Heart left ventricle (tissue), 16 donors: ENCODE measurements at regions not wholly inside any gene's neighbourhood (a gene's known extent, or its start where the extent isn't known, plus 50 kb on each side); places are given as distances from the start of the nearest gene placed in this dataset.

Source experiments
- ATAC-seq, 4 donors: fragments of 200-7000 bp; cut with Tn5 transposase; one replicate each; pipeline ENCODE4 v1.9.1; 2020 to 2022; ENCODE audit warnings: moderate library complexity in 4 of 4, mild to moderate bottlenecking in 3 of 4, moderate number of reproducible peaks in 1 of 4
- DNase-seq, 5 donors: peaks; one replicate each; pipeline ENCODE4 v3.0.0-alpha.2; 2020
- H3K27ac ChIP-seq, 12 donors: fragments of 200-600 bp; sonication (generic) in 4 of 12; one replicate each; pipeline versions ENCODE4 v1.5.0 to v1.8.0; 2016 to 2022; ENCODE audit warnings: mild to moderate bottlenecking in 2 of 12
- H3K27me3 ChIP-seq, 9 donors: fragments of 200-600 bp; sonication (generic) in 2 of 9; one replicate each; pipeline versions ENCODE4 v1.5.1 to v1.8.0; 2016 to 2022; ENCODE audit warnings: mild to moderate bottlenecking in 3 of 9
- H3K36me3 ChIP-seq, 9 donors: fragments of 200-600 bp; sonication (generic) in 2 of 9; one replicate each; pipeline versions ENCODE4 v1.5.0 to v1.8.0; 2018 to 2022; ENCODE audit warnings: mild to moderate bottlenecking in 2 of 9
- H3K4me1 ChIP-seq, 12 donors: fragments of 200-600 bp; sonication (generic) in 4 of 12; one replicate each; pipeline versions ENCODE4 v1.5.0 to v1.8.0; 2016 to 2022; ENCODE audit warnings: mild to moderate bottlenecking in 3 of 12
- H3K4me3 ChIP-seq, 12 donors: fragments of 200-600 bp; sonication (generic) in 4 of 12; one replicate each; pipeline versions ENCODE4 v1.5.0 to v1.8.0; 2017 to 2022; ENCODE audit warnings: mild to moderate bottlenecking in 9 of 12, moderate library complexity in 4 of 12
- H3K9me3 ChIP-seq, 12 donors: fragments of 200-600 bp; sonication (generic) in 4 of 12; one replicate each; pipeline versions ENCODE4 v1.5.0 to v1.8.0; 2016 to 2022; ENCODE audit warnings: mild to moderate bottlenecking in 1 of 12
- CTCF ChIP-seq, 12 donors: fragments of 200-600 bp; sonication (generic) in 4 of 12; IDR thresholded peaks; one replicate each; pipeline versions ENCODE4 v1.5.0 to v1.8.0; 2018 to 2022; ENCODE audit warnings: antibody characterized with exemption in 12 of 12, mild to moderate bottlenecking in 5 of 12
- POLR2A ChIP-seq, 2 donors: fragments of 450-650 bp; IDR thresholded peaks; one replicate each; pipeline ENCODE4 v1.6.1; 2017; ENCODE audit warnings: antibody characterized with exemption in 2 of 2, mild to moderate bottlenecking in 2 of 2, moderate library complexity in 2 of 2
- WGBS, 4 donors: extraction: QIAGEN DNeasy Blood & Tissue Kit in 2 of 4; methylation state at CpG; one replicate each; pipeline versions ENCODE4 v1.1.5 to v1.1.7; 2013 to 2018; 5-methylcytosine and 5-hydroxymethylcytosine counted together
- intact Hi-C, 10 donors: fragments of 100-400 bp; cut with DNase I; formaldehyde crosslinking; loops; one replicate each; pipeline versions ENCODE4 v1.11.1 to v1.14.2; 2022
- donor health status: ischemic (EF 13 %, LVEDD 7.1; RV severe dilation, severe dysfunction).
- donor health status: healthy with polysubstance abuse.
- donor health status: DM: no; HTN: yes; CAD: no.
- donor health status: DM: no; HTN: no; CAD: no.
- donor health status: ischemic (EF 25% LVEDD 6.9; RV normal size, moderate dysfunction).
- donor health status: ischemic (EF 25% LVEDD 5.7; RV mildly dilated, moderate dysfunction).
- donor health status: healthy.
- donor health status: DM: yes; HTN: yes; CAD: no.
- donor health status: ischemic (EF 35%, LVEDD 5.7; RV mildly dilated, moderate dysfunction).
- donor health status: nonischemic (EF 11% LVEDD 7.7; RV severe dilation, severe dysfunction).
- donor health status: DM: yes; HTN: yes; CAD: no.
- donor health status: PGD.
- donor health status: ischemic (EF 29% LVEDD 5.4; RV normal size, mild dysfunction).
- donor health status: nonischemic (EF 23%, LVEDD 6.1; RV moderate dilation, normal function).

DNA sequence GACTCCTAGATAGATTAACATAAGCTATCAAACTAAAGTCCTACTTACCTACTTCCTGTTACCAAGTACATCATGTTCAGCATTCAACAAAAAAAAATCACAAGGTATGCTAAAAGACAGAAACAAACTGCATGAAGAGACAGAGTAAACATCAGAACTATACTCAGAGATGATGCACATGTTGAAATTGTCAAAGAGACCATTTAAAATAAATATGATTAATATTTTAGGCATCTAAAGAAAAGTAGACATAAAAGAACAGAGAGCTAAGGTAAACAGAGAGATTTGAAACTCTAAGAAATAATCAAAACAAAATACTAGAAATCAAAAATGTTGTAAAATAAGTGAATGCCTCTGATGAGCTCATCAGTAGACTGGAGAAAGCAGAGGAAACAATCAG is 224.8 kb upstream of the STAC start:
- H3K9me3 ChIP-seq: no peaks in the 10 kb centered on the region
- no peaks in the 10 kb centered on the region for H3K27me3 ChIP-seq
- H3K4me1 ChIP-seq: no peaks in the 10 kb centered on the region
- no peaks in the 10 kb centered on the region for H3K36me3 ChIP-seq
- DNase-seq: no peak
- no peak overlapping the region for H3K4me3 ChIP-seq
- ATAC-seq: no peak
- intact Hi-C loops: no loop called here
- TF ChIP-seq CTCF (IDR thresholded peaks at IDR 0.05) (no peak), POLR2A (IDR thresholded peaks at IDR 0.05) (no peak)
- no peak overlapping the region for H3K27ac ChIP-seq

- ATAC-seq: no peak
- no peak overlapping the region for H3K4me3 ChIP-seq
- DNase-seq: no peak
- 66 to 75% (median 68%) methylated on average over 3 of the region's 3 CpGs for WGBS, 4 donors
- no peaks in the 10 kb centered on the region for H3K36me3 ChIP-seq
- H3K27ac ChIP-seq: no peak overlapping the region
- H3K9me3 ChIP-seq: no peaks in the 10 kb centered on the region
- peaks cover 0 to 3% (median 0%) of the 10 kb centered on the region in 12 donors for H3K4me1 ChIP-seq
- intact Hi-C loops: no loop called here
- TF ChIP-seq CTCF (IDR thresholded peaks at IDR 0.05): no peak
- no peak for TF ChIP-seq POLR2A (IDR thresholded peaks at IDR 0.05)
- no peaks in the 10 kb centered on the region for H3K27me3 ChIP-seq
These were observed 215.9 kb upstream of the STAC start for GRCh38 chr3:36164400-36164799.

DNA sequence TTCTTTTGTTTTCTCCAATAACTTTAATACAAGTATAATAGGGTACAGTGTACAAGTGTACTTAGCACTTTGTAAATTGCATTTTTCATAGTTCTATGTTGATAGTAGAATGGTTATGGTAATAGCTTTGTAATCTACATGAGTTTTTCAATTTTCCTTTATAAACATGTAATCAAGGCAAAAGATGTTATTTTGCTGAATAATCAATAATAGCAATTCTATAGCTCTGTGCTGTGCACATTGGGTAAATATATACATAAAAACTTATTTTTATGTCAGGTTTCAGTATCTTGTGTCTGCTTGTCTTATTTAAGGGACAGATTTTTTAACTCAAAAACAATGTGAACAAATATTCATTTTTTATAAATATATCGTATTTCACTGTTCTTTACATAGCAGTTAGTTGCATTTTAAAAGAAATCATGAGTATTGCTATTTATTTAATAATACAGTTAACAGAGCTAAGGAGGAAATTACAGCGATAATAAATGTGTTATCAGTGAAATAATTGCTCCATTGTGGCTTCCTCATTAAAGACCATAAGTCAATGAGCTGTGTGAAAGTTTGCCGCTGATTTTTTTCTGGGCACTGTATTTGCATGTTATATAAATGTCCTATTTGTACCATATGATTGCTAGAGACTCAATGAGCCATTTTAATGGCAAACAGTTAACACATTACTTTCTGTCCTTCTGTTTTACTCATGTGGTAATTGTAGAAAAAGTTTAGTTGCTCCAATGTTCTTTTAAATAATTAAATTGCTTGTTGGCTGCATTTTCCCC is 214.6 kb upstream of the STAC start:
- intact Hi-C loops: no loop called here
- Histone ChIP-seq H3K9me3 (no peaks in the 10 kb centered on the region), H3K27ac (no peak overlapping the region), H3K4me1 (peaks cover 0 to 3% (median 0%) of the 10 kb centered on the region in 12 donors), H3K36me3 (no peaks in the 10 kb centered on the region), H3K4me3 (no peak overlapping the region), H3K27me3 (no peaks in the 10 kb centered on the region)
- 69 to 77% (median 73%) methylated on average over 3 of the region's 3 CpGs for WGBS, 4 donors
- no peak for TF ChIP-seq POLR2A (IDR thresholded peaks at IDR 0.05)
- no peak for TF ChIP-seq CTCF (IDR thresholded peaks at IDR 0.05)
- no peak for ATAC-seq
- no peak for DNase-seq

DNA sequence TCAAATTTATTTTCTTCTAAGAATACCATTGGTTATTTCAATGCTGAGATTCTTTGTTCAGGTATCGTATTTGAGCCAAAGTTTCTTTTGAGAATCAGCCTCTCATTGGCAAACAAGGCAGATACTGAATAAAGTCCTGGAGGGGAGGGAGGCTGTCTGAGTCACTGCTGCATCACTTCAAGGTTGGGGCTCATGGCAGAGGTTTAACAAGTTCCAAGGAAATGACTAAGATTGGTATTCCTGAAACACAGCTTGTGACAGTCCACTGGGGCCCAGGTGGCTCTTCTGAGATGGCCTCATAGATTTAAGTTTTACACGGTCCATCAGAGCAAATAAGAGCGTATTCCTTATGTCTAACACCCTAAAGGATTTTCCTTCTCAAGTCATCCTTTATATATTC is 213.8 kb upstream of the STAC start:
- H3K9me3 ChIP-seq: no peaks in the 10 kb centered on the region
- TF ChIP-seq POLR2A (IDR thresholded peaks at IDR 0.05): no peak
- TF ChIP-seq CTCF (IDR thresholded peaks at IDR 0.05): no peak
- H3K27ac ChIP-seq: no peak overlapping the region
- intact Hi-C loops: no loop called here
- no peaks in the 10 kb centered on the region for H3K4me1 ChIP-seq
- no peak overlapping the region for H3K4me3 ChIP-seq
- WGBS, 4 donors: 88 to 95% (median 91%) methylated on average over 3 of the region's 3 CpGs
- DNase-seq (no peak), ATAC-seq (no peak)
- no peaks in the 10 kb centered on the region for H3K27me3 ChIP-seq
- H3K36me3 ChIP-seq: no peaks in the 10 kb centered on the region
